ENCODE measurements at regions not wholly inside any gene's neighbourhood (a gene's known extent, or its start where the extent isn't known, plus 50 kb on each side); places are given as distances from the start of the nearest gene placed in this dataset.

- TF ChIP-seq CTCF (IDR thresholded peaks at IDR 0.05 in 4 of 5, conservative IDR thresholded peaks at IDR 0.05 in 1 of 5) (no peak), POLR2A (IDR thresholded peaks at IDR 0.05) (no peak)
Observed at GRCh38 chr14:22395803-22396202, 193.2 kb downstream of the DAD1 start.
